Panc1 (cell line): ENCODE measurements at regions not wholly inside any gene's neighbourhood (a gene's known extent, or its start where the extent isn't known, plus 50 kb on each side); places are given as distances from the start of the nearest gene placed in this dataset.

ENCODE experiments used
- ATAC-seq: fragments of 200-7000 bp; cut with Tn5 transposase; 2 replicates; pipeline ENCODE4 v1.9.1; 2020; ENCODE audit warnings: mild to moderate bottlenecking, moderate library complexity
- BruUV-seq: library from RNA; stranded (reverse); fragments of 400-500 nt; replicated peaks from 2 replicates; lab custom pipeline; 2021; lab: Mats Ljungman, UMichigan
- CTCF ChIA-PET: fragments of 300-600 bp; sonication (Branson Sonifier 250); formaldehyde crosslinking; loops from one replicate; lab custom pipeline; 2022; ENCODE audit warnings: antibody characterized with exemption; lab: Charles Lee
- POLR2A ChIA-PET: fragments of 300-600 bp; sonication (Branson Sonifier 250); formaldehyde crosslinking; loops from one replicate; lab custom pipeline; 2022; ENCODE audit warnings: antibody characterized with exemption; lab: Charles Lee
- DNase-seq: peaks from one replicate; pipeline ENCODE4 v3.0.0-alpha.2; 2010; ENCODE audit warnings: low read depth, low spot score
- H3K27ac ChIP-seq: 2 replicates; pipeline ENCODE4 v1.5.1; 2011; ENCODE audit warnings: mild to moderate bottlenecking, low read length, inconsistent platforms
- H3K27me3 ChIP-seq: fragments of 200-500 bp; sonication (Bioruptor generic); 2 replicates; pipeline ENCODE4 v1.6.0; 2014; ENCODE audit warnings: low read length, inconsistent platforms; ENCODE audit not compliant: control insufficient read depth, insufficient read depth
- H3K36me3 ChIP-seq: fragments of 200-500 bp; sonication (Bioruptor generic); 2 replicates; pipeline ENCODE4 v1.5.1; 2014; ENCODE audit warnings: inconsistent platforms, mild to moderate bottlenecking, low read length, moderate library complexity; ENCODE audit not compliant: control insufficient read depth, insufficient read depth
- H3K4me1 ChIP-seq: 2 replicates; pipeline ENCODE4 v1.5.1; 2011; ENCODE audit warnings: inconsistent platforms, mild to moderate bottlenecking, low read length, moderate library complexity; ENCODE audit not compliant: control insufficient read depth, insufficient read depth
- H3K4me3 ChIP-seq, 2 experiments: 2 replicates each; pipeline ENCODE4 v1.5.1; 2011 to 2012; ENCODE audit warnings: low read depth in 2 of 2, low read length in 2 of 2, mild to moderate bottlenecking in 2 of 2, inconsistent platforms in 1 of 2, moderate library complexity in 1 of 2
- H3K9me3 ChIP-seq: fragments of 200-500 bp; sonication (Bioruptor generic); 2 replicates; pipeline ENCODE4 v1.5.1; 2014; ENCODE audit warnings: low read depth, mild to moderate bottlenecking, inconsistent platforms, low read length, moderate library complexity; ENCODE audit not compliant: control insufficient read depth, insufficient read depth
- POLR2AphosphoS5 ChIP-seq: IDR thresholded peaks from 2 replicates; pipeline ENCODE4 v1.6.1; 2012; ENCODE audit warnings: mild to moderate bottlenecking, low read depth, low read length, moderate library complexity
- SIN3A ChIP-seq: IDR thresholded peaks from 2 replicates; pipeline ENCODE4 v1.6.1; 2012; ENCODE audit warnings: low read depth, mild to moderate bottlenecking, low read length, moderate library complexity, borderline replicate concordance; ENCODE audit not compliant: insufficient read depth
- TCF7L2 ChIP-seq: IDR thresholded peaks from 2 replicates; pipeline ENCODE4 v1.6.1; 2011; ENCODE audit warnings: mild to moderate bottlenecking, low read depth, low read length, inconsistent platforms
- in situ Hi-C: cut with HindIII; loops from 2 replicates; pipeline ENCODE4 v1.10.0; 2016; ENCODE audit warnings: low sequenced_read_pairs, low pct_unique_long_range_greater_than_20kb
- intact Hi-C: fragments of 100-400 bp; cut with micrococcal nuclease; formaldehyde crosslinking; loops from one replicate; pipeline ENCODE4 v1.10.0; 2022; ENCODE audit not compliant: unreplicated experiment
- TF ChIP-seq, protein P1 (sequence below): fragments of 450-650 bp; IDR thresholded peaks from 2 replicates; pipeline ENCODE4 v1.5.1; 2017; ENCODE audit warnings: mild to moderate bottlenecking
- TF ChIP-seq, protein P2 (sequence below), 2 experiments: IDR thresholded peaks; 2 replicates each; pipeline ENCODE4 v1.6.1; 2011 to 2012; ENCODE audit warnings: low read depth in 2 of 2, control low read depth in 1 of 2, low read length in 1 of 2, mild to moderate bottlenecking in 1 of 2, moderate library complexity in 1 of 2; ENCODE audit not compliant: insufficient read depth in 1 of 2

DNA sequence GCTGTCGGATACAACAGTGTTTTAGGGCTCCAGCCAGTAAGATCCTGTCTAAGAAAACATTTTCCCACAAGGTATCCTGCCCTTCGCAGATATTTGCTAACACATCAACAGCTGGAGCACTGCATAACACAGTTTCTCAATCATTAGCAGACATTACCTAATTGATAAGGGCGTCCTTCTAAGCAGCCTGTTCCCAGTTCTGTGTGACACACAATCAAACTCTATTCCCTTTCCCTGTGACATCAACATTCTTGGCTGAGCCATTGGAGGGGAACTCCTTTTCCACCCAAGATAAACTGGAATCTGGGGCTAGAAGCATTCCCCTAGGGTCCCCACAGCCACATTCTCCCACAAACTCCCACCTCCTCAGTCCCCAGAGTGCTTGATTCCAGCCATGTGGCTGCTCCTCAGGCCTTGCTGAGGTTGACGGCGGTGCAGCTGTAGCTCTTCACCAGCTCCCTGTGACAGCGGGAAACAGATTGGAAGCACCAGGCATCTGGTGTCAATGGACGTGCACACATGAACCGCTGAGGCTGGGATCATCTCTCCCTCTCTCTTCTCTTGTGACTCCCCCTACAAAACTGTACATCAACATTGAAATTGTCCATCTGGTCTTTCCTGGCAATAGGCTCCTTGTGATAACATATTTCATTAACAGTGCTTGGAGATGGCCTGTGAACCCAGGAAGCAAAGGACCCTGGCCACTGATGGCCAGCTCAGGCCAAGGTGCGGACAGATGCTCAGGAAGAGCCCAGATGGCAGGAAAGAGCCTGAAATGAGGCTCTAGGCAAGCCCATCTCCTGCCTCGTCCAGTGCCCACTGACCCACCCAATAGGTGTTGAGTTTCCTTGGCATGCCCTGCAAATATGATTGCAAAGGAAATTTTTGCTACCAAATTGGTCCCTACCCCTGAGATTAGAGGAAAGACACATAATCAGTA, 131.1 kb upstream of the TBX20 start:
- intact Hi-C loops (no loop called here), in situ Hi-C loops (no loop called here)
- H3K27me3 ChIP-seq, result peaks cover 22% of the 10 kb centered on the region
- DNase-seq (no peak), ATAC-seq (peak; percentile 38; the same call in 1 of the 2 replicates)
- H3K36me3 ChIP-seq, result no peaks in the 10 kb centered on the region
- H3K4me1 ChIP-seq, result no peaks in the 10 kb centered on the region
- no peaks in the 10 kb centered on the region for H3K9me3 ChIP-seq
- BruUV-seq, result no TSS peak
- TF ChIP-seq SIN3A (no peak), POLR2AphosphoS5 (no peak), TCF7L2 (no peak)
- TF ChIP-seq, protein P1, sequence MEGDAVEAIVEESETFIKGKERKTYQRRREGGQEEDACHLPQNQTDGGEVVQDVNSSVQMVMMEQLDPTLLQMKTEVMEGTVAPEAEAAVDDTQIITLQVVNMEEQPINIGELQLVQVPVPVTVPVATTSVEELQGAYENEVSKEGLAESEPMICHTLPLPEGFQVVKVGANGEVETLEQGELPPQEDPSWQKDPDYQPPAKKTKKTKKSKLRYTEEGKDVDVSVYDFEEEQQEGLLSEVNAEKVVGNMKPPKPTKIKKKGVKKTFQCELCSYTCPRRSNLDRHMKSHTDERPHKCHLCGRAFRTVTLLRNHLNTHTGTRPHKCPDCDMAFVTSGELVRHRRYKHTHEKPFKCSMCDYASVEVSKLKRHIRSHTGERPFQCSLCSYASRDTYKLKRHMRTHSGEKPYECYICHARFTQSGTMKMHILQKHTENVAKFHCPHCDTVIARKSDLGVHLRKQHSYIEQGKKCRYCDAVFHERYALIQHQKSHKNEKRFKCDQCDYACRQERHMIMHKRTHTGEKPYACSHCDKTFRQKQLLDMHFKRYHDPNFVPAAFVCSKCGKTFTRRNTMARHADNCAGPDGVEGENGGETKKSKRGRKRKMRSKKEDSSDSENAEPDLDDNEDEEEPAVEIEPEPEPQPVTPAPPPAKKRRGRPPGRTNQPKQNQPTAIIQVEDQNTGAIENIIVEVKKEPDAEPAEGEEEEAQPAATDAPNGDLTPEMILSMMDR, result no peak
- TF ChIP-seq, protein P2, sequence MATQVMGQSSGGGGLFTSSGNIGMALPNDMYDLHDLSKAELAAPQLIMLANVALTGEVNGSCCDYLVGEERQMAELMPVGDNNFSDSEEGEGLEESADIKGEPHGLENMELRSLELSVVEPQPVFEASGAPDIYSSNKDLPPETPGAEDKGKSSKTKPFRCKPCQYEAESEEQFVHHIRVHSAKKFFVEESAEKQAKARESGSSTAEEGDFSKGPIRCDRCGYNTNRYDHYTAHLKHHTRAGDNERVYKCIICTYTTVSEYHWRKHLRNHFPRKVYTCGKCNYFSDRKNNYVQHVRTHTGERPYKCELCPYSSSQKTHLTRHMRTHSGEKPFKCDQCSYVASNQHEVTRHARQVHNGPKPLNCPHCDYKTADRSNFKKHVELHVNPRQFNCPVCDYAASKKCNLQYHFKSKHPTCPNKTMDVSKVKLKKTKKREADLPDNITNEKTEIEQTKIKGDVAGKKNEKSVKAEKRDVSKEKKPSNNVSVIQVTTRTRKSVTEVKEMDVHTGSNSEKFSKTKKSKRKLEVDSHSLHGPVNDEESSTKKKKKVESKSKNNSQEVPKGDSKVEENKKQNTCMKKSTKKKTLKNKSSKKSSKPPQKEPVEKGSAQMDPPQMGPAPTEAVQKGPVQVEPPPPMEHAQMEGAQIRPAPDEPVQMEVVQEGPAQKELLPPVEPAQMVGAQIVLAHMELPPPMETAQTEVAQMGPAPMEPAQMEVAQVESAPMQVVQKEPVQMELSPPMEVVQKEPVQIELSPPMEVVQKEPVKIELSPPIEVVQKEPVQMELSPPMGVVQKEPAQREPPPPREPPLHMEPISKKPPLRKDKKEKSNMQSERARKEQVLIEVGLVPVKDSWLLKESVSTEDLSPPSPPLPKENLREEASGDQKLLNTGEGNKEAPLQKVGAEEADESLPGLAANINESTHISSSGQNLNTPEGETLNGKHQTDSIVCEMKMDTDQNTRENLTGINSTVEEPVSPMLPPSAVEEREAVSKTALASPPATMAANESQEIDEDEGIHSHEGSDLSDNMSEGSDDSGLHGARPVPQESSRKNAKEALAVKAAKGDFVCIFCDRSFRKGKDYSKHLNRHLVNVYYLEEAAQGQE (IDR thresholded peaks at IDR 0.05; ENCODE audit: insufficient read depth in 1 of 2, low read depth in 2 of 2, low read length in 1 of 2), result no peak
- POLR2A ChIA-PET, result no interaction called here
- CTCF ChIA-PET, result no interaction called here
- H3K4me3 ChIP-seq, result no peak overlapping the region
- H3K27ac ChIP-seq, result no peak overlapping the region

DNA sequence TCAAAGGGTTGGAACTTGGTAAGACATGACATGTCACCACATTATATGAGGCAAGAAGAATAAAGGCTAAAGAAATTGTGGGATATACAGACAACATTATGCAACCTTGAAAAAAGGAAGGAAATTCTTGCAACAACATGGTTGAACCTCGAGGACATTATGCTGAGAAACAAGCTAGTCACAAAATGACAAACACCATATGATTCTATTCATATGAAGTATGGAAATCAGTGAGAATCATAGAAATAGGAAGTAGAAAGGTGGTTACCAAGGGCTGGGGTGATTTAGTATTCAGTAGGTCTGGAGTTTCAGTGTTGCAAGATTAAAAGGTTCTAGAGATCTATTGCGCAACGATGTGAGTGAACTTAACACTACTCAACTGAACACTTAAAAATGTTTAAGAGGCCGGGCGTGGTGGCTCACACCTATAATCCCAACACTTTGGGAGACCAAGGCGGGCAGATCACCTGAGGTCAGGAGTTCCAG, 126.9 kb upstream of the TBX20 start:
- CTCF ChIA-PET, result interaction anchor here (0.6 kb wide), 1 partner anchor 1235 kb away, joined by 3 read pairs; no protein-coding TSS in a partner anchor
- intact Hi-C loops, result no loop called here

DNA sequence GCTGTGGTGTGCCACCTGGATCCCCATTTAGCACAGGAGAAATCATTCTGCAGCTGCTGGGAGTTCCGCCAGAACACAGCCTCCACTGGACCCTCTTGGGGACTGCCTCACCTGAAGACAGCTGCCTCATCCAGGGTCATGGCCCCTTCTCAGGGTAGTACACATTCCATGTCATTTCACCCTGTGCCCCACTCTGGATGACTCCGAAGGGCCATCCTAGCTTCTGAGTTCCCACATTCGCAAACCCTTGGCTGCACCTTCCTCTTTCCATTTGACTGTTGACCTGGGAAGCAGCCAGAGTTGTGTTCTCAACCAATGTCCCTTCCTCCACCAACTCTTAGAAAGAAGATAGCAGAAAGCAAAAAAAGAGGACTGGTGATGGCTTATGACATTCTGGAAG, 125.6 kb upstream of the TBX20 start:
- H3K4me1 ChIP-seq, result no peaks in the 10 kb centered on the region
- ATAC-seq (no peak), DNase-seq (no peak)
- intact Hi-C loops (no loop called here), in situ Hi-C loops (no loop called here)
- TF ChIP-seq, protein P2 (IDR thresholded peaks at IDR 0.05; ENCODE audit: insufficient read depth in 1 of 2, low read depth in 2 of 2, low read length in 1 of 2), result no peak
- no peak overlapping the region for H3K4me3 ChIP-seq
- ChIA-PET CTCF (no interaction called here), POLR2A (no interaction called here)
- BruUV-seq, result no TSS peak
- H3K9me3 ChIP-seq, result no peaks in the 10 kb centered on the region
- no peak overlapping the region for H3K27ac ChIP-seq
- no peaks in the 10 kb centered on the region for H3K36me3 ChIP-seq
- peaks cover 16% of the 10 kb centered on the region for H3K27me3 ChIP-seq

More for the DNA sequence above, 126.9 kb upstream of the TBX20 start:
- DNase-seq (no peak), ATAC-seq (no peak)
- Histone ChIP-seq H3K27me3 (peaks cover 17% of the 10 kb centered on the region), H3K4me3 (no peak overlapping the region), H3K36me3 (no peaks in the 10 kb centered on the region), H3K27ac (no peak overlapping the region), H3K9me3 (no peaks in the 10 kb centered on the region), H3K4me1 (no peaks in the 10 kb centered on the region)
- in situ Hi-C loops, result no loop called here
- no TSS peak for BruUV-seq
- no peak for TF ChIP-seq POLR2AphosphoS5
- POLR2A ChIA-PET, result no interaction called here
